Natural killer cell treated with Interleukin-12 subunit alpha and Interleukin-12 subunit beta and Interleukin-15 and Interleukin-18, amount 100 ng/mL, for 72 hours (primary cell): ENCODE measurements at regions not wholly inside any gene's neighbourhood (a gene's known extent, or its start where the extent isn't known, plus 50 kb on each side); places are given as distances from the start of the nearest gene placed in this dataset.

ENCODE experiments used
- ATAC-seq, 2 donors: fragments of 150-1000 bp; cut with Tn5 transposase in 1 of 2; sonication (Bioruptor Pico), chemical (Tn5 transposase) in 1 of 2; 2 replicates each; pipeline ENCODE4 v1.10.0; 2021
- DNase-seq: peaks from one replicate; pipeline ENCODE4 v3.0.0; 2022; ENCODE audit warnings: low spot score
- H3K27ac Mint-ChIP-seq, 2 donors: 1 replicate in 1 of 2; 2 replicates in 1 of 2; pipeline ENCODE4 v1.8.0; 2022; ENCODE audit warnings: mixed read lengths in 2 of 2, mild to moderate bottlenecking in 1 of 2, moderate library complexity in 1 of 2
- H3K27me3 Mint-ChIP-seq, 2 donors: 1 replicate in 1 of 2; 2 replicates in 1 of 2; pipeline ENCODE4 v1.8.0; 2022; ENCODE audit warnings: mixed read lengths in 2 of 2
- H3K36me3 Mint-ChIP-seq: one replicate; pipeline ENCODE4 v1.8.0; 2022; ENCODE audit warnings: mixed read lengths
- H3K4me1 Mint-ChIP-seq, 2 donors: 1 replicate in 1 of 2; 2 replicates in 1 of 2; pipeline ENCODE4 v1.8.0; 2022; ENCODE audit warnings: low read depth in 2 of 2, mixed read lengths in 2 of 2, mild to moderate bottlenecking in 1 of 2
- H3K4me3 Mint-ChIP-seq: one replicate; pipeline ENCODE4 v1.8.0; 2022; ENCODE audit warnings: mixed read lengths
- H3K9me3 Mint-ChIP-seq: 2 replicates; pipeline ENCODE4 v1.8.0; 2022; ENCODE audit warnings: mixed read lengths

- no peak for DNase-seq
- Mint-ChIP-seq H3K36me3 (no peaks in the 10 kb centered on the region), H3K4me3 (no peak overlapping the region), H3K9me3 (peaks cover 8% of the 10 kb centered on the region), H3K27ac (no peak overlapping the region), H3K27me3 (no peaks in the 10 kb centered on the region), H3K4me1 (no peaks in the 10 kb centered on the region)
- ATAC-seq = no peak
Observed at GRCh38 chr4:120348948-120349347, 282.3 kb upstream of the MAD2L1 start.

- no peaks in the 10 kb centered on the region for H3K36me3 Mint-ChIP-seq
- H3K27me3 Mint-ChIP-seq = no peaks in the 10 kb centered on the region
- H3K9me3 Mint-ChIP-seq = peaks cover 8% of the 10 kb centered on the region
Observed at GRCh38 chr4:120348521-120348920, 281.9 kb upstream of the MAD2L1 start.

DNA sequence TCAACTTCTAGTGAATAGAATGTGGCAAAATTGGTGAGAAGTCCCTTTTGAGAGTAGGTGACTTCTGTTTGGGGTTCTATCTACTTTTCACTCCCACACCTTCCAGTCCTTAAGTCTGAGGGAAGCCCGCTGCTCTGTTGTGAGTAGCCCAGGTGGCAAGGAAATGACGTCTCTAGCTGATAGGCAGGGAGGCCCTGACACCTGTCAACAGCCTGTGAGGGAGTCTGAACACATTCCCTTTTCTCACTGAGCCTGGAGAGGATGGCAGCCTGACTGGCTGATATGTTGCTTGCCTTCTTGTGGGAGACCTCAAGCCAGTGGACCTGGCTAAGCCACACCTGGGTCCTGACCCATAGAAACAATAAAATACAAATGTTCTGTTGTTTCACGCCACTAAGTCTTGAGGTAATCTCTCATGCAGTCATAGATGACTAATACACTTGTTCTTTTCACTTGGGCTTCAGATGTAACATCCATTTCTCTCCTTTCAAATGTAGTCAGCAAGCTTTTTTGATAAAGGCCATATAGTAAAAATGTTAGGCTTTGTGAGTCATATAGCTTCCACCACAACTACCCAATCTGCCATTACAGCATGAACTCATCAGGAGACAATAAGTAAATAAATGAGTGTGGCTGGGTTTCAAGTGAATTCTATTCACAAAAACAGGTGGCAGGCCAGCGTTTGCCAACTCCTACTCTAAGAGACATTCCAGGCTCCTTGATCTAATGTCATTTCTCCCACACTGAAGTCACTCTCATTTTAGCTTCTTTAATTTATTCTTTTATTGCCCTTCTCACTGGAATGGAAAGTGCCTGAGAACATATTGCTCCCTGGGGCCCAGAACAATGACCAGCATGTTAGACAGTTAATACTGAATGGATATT lies 265.1 kb upstream of the MAD2L1 start:
- Mint-ChIP-seq H3K9me3 (peaks cover 7% of the 10 kb centered on the region), H3K36me3 (no peaks in the 10 kb centered on the region), H3K4me3 (no peak overlapping the region), H3K27ac (no peak overlapping the region), H3K27me3 (no peaks in the 10 kb centered on the region), H3K4me1 (no peaks in the 10 kb centered on the region)
- ATAC-seq (peak in 1 of 2 donors; percentile 41), DNase-seq (no peak)

More at GRCh38 chr4:120348521-120348920, 281.9 kb upstream of the MAD2L1 start:
- Mint-ChIP-seq H3K4me1 (no peaks in the 10 kb centered on the region), H3K4me3 (no peak overlapping the region), H3K27ac (no peak overlapping the region)
- ATAC-seq = no peak
- no peak for DNase-seq

DNA sequence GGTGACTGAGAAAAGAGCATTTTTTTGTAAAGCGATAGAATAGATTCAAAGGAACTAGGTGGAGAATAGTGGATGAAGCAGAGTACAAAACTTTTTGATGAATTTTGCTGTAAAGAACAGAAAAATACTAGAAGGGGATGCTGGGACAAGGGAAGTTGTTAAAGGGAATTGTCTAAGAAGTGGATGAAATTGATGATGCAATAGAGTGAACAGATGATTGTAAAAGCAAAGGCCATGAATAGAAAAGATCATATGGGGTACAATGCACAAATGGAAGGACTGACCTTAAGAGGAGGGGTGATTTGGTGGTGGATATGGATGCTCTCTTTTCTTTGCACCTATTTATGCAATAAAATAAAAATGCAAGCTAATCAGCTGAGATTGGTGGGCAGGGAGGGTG lies 262.7 kb upstream of the MAD2L1 start:
- Mint-ChIP-seq H3K27me3 (no peaks in the 10 kb centered on the region), H3K27ac (no peak overlapping the region), H3K36me3 (no peaks in the 10 kb centered on the region), H3K9me3 (peaks cover 11% of the 10 kb centered on the region), H3K4me1 (no peaks in the 10 kb centered on the region), H3K4me3 (no peak overlapping the region)
- DNase-seq = no peak
- no peak for ATAC-seq

DNA sequence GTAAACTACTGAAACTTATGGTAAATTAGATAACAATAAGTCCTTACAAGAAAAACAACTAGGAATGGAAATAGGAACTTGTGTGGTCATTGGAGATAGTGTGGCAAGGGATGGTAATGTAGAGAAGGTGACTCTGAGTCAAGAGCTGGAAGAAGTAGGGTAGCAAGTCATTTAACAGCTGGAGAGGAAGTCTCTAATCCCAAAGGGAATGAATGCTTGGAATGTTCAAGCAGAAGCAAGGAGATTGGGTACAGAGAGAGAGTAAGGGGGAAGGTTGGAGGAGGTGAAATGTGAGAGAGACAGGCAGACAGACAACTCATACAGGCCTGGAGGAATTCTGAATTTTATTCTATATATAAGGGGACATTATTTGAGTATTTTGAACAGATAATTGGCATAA lies 260.6 kb upstream of the MAD2L1 start:
- Mint-ChIP-seq H3K27me3 (no peaks in the 10 kb centered on the region), H3K36me3 (no peaks in the 10 kb centered on the region), H3K4me1 (no peaks in the 10 kb centered on the region), H3K4me3 (no peak overlapping the region), H3K27ac (no peak overlapping the region), H3K9me3 (peaks cover 11% of the 10 kb centered on the region)
- ATAC-seq (no peak), DNase-seq (no peak)

- Mint-ChIP-seq H3K4me1 (no peaks in the 10 kb centered on the region), H3K36me3 (no peaks in the 10 kb centered on the region), H3K9me3 (peaks cover 4% of the 10 kb centered on the region), H3K27ac (no peak overlapping the region), H3K4me3 (no peak overlapping the region), H3K27me3 (no peaks in the 10 kb centered on the region)
- DNase-seq (no peak), ATAC-seq (no peak)
Observed at GRCh38 chr4:120319046-120319767, 252.6 kb upstream of the MAD2L1 start.

- Mint-ChIP-seq H3K27me3 (no peaks in the 10 kb centered on the region), H3K4me1 (no peaks in the 10 kb centered on the region), H3K4me3 (no peak overlapping the region), H3K9me3 (peaks cover 8% of the 10 kb centered on the region), H3K27ac (no peak overlapping the region), H3K36me3 (no peaks in the 10 kb centered on the region)
- DNase-seq (no peak), ATAC-seq (no peak)
Observed at GRCh38 chr4:120318196-120318846, 251.7 kb upstream of the MAD2L1 start.

DNA sequence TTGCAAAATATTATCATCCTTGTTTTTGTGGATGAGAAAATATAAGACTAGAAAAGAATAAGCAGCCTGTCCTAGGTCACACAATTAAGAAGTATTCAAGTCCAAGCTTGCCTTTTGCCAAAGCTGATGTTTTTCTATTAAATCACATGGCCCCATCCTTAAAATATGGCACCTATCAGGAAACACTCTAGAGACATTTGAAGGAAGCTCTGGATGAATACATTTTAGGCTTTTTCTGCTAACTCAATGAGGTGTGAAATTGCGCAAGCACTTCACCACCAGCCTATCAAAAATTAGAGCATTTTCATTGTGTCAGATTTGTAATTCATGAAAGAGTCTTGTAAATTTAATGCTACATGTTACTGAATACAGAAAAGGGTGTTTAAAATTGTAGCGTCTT lies 251.1 kb upstream of the MAD2L1 start:
- DNase-seq = no peak
- Mint-ChIP-seq H3K4me3 (no peak overlapping the region), H3K9me3 (peaks cover 8% of the 10 kb centered on the region), H3K27ac (no peak overlapping the region), H3K27me3 (no peaks in the 10 kb centered on the region), H3K4me1 (no peaks in the 10 kb centered on the region), H3K36me3 (no peaks in the 10 kb centered on the region)
- no peak for ATAC-seq

- Mint-ChIP-seq H3K27ac (no peak overlapping the region), H3K4me1 (no peaks in the 10 kb centered on the region), H3K4me3 (no peak overlapping the region), H3K9me3 (peaks cover 8% of the 10 kb centered on the region), H3K27me3 (no peaks in the 10 kb centered on the region), H3K36me3 (no peaks in the 10 kb centered on the region)
- ATAC-seq = no peak
- DNase-seq = no peak
Observed at GRCh38 chr4:120316416-120316815, 249.8 kb upstream of the MAD2L1 start.

DNA sequence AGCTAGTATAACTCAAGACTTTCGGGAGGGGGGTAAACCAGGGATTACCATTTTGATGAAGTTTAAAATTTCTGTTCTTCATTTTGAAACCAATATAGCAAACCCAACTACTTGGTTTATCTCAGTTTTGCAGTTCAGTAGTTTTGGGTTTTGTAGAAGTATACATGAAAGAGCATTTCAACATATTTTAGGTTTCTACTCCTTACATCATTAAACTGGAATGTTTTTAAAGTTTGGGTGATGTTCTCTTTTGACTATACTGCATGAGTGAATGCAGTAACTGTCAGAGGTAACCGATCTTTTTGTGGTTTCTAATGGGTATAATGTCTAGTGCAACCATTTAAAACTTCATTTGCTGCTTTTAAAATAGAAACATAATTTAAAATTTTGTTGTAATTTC lies 248.3 kb upstream of the MAD2L1 start:
- Mint-ChIP-seq H3K27me3 (no peaks in the 10 kb centered on the region), H3K36me3 (no peaks in the 10 kb centered on the region), H3K4me1 (no peaks in the 10 kb centered on the region), H3K4me3 (no peak overlapping the region), H3K27ac (no peak overlapping the region), H3K9me3 (peaks cover 14% of the 10 kb centered on the region)
- DNase-seq (no peak), ATAC-seq (no peak)

DNA sequence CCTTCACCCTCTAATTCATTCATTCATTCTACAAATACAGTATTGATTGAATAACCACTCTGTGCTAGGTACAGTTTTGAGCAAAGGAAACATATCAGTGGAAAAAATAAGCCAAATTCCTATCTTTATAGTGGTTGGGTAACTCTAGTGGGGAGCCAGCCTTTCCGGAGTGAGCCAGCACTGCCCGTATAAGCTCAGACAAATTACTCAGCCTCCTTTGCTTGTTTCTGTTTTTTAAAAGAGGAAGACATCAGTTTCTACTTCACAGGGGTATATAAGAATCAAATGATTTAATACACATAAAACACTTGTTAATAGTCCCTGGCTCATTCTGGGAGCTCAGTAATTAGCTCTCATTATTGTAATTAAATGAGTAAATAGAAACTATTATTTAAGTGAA lies 238.2 kb upstream of the MAD2L1 start:
- no peak for ATAC-seq
- Mint-ChIP-seq H3K27ac (no peak overlapping the region), H3K9me3 (peaks cover 14% of the 10 kb centered on the region), H3K4me3 (no peak overlapping the region), H3K36me3 (no peaks in the 10 kb centered on the region), H3K4me1 (no peaks in the 10 kb centered on the region), H3K27me3 (no peaks in the 10 kb centered on the region)
- DNase-seq = no peak

DNA sequence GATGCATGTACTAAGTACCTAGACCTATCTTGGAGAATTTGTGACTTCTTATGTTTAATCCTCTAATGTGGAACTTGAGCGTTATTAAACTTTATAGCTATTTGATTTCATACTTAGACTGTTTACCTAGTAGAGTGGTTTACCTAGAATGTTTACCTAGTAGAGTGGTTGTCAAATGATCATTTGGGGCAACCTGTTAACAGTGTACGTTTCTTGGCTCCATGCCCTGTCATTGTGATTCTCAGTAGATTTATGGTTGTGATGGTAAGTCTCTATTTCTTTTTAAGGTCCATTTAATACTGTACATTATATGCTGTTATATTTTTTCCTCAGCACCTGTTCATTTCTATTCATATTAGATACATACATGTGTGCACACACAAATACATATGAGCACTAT lies 233.0 kb upstream of the MAD2L1 start:
- H3K4me1 Mint-ChIP-seq = no peaks in the 10 kb centered on the region
- H3K9me3 Mint-ChIP-seq = peaks cover 13% of the 10 kb centered on the region
- H3K4me3 Mint-ChIP-seq = no peak overlapping the region
- H3K27ac Mint-ChIP-seq = no peak overlapping the region
- no peak for DNase-seq
- no peaks in the 10 kb centered on the region for H3K27me3 Mint-ChIP-seq
- no peak for ATAC-seq
- H3K36me3 Mint-ChIP-seq = peaks cover 5% of the 10 kb centered on the region

- Mint-ChIP-seq H3K27me3 (no peaks in the 10 kb centered on the region), H3K9me3 (peaks cover 3% of the 10 kb centered on the region), H3K36me3 (no peaks in the 10 kb centered on the region), H3K4me1 (no peaks in the 10 kb centered on the region), H3K27ac (no peak overlapping the region), H3K4me3 (no peak overlapping the region)
- DNase-seq = no peak
- no peak for ATAC-seq
Observed at GRCh38 chr4:120293341-120293740, 226.7 kb upstream of the MAD2L1 start.

DNA sequence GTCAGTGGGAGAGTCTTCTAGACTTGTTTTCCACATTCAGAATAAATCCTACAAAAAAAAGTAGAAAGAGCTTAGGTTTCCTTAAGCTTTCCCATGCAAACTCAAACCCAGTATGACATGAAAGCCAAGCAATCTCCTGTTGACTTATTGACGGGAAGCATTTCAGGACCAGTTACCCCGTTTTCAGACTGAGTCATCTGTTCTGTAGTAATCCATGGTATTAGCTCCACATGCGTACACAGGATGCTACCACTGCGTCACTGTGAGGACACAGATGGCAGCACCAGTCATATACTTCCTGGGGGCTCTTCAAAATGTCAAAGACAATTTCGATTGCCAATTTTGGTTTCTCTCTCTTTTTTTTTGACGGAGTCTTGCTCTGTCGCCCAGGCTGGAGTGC lies 224.9 kb upstream of the MAD2L1 start:
- no peak overlapping the region for H3K4me3 Mint-ChIP-seq
- DNase-seq (no peak), ATAC-seq (no peak)
- H3K36me3 Mint-ChIP-seq = no peaks in the 10 kb centered on the region
- no peaks in the 10 kb centered on the region for H3K27me3 Mint-ChIP-seq
- H3K27ac Mint-ChIP-seq = no peak overlapping the region
- H3K4me1 Mint-ChIP-seq = no peaks in the 10 kb centered on the region
- peaks cover 6% of the 10 kb centered on the region for H3K9me3 Mint-ChIP-seq
